ENCODE measurements at regions not wholly inside any gene's neighbourhood (a gene's known extent, or its start where the extent isn't known, plus 50 kb on each side); places are given as distances from the start of the nearest gene placed in this dataset. TPM values are rescaled to one million over a fixed set of nuclear protein-coding genes. Genes with fewer than 3 reads are reported as not detected.
"Not testable (repeated sequence)": the region's sequence is repeated elsewhere in the genome, so short reads cannot be mapped to it uniquely, and the experiment has no call there.

DNA sequence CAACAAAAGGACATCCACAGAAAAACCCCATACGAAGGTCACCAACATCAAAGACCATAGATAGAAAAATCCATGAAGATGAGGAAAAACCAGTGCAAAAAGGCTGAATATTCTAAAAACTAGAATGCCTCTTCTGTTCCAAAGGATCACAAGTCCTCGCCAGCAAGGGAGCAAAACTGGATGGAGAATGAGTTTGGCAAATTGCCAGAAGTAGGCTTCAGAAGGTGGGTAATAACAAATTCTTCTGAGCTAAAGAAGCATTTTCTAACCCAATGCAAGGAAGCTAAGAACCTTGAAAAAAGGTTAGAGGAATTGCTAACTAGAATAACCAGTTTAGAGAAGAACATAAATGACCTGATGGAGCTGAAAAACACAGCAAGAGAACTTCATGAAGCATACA lies 753.3 kb downstream of the KHDRBS2 start:
- not testable (repeated sequence) for H4K5ac ChIP-seq (ENCODE audit: low read length); H3K79me1 ChIP-seq (ENCODE audit: low read length); DNase-seq; H3K18ac ChIP-seq (ENCODE audit: low read length); H2AK5ac ChIP-seq (ENCODE audit: low read length); H3K36me3 ChIP-seq (ENCODE audit: control insufficient read depth, insufficient read depth, low read length); H3K4ac ChIP-seq (ENCODE audit: low read depth, low read length); H3K56ac ChIP-seq (ENCODE audit: low read length); H3K4me2 ChIP-seq (ENCODE audit: low read length); H4K8ac ChIP-seq (ENCODE audit: low read depth, low read length); H3K79me2 ChIP-seq (ENCODE audit: control insufficient read depth, insufficient read depth, low read length); H2BK15ac ChIP-seq (replicated peaks; ENCODE audit: low read depth); H3K27me3 ChIP-seq (ENCODE audit: insufficient read depth, low read length, poor library complexity); H2BK5ac ChIP-seq (ENCODE audit: low read length); H3K27ac ChIP-seq (ENCODE audit: low read depth, low read length); H3K4me1 ChIP-seq (ENCODE audit: control insufficient read depth, low read depth, low read length); H3K9ac ChIP-seq (ENCODE audit: low read length); H3K4me3 ChIP-seq (ENCODE audit: low read length); H2BK120ac ChIP-seq (ENCODE audit: low read depth, low read length); H3K23ac ChIP-seq (ENCODE audit: low read length)
- WGBS (ENCODE audit: extremely low coverage, insufficient coverage, low lambda C conversion rate): no CpG with 5 or more reads among the region's 2 CpGs

Small RNA genes in the stretch of these regions (small RNA-seq; reads per million reads assigned to genes)
- gene MTRNR2L9 (ENCODE audit: insufficient read depth): not detected

Data from mesendoderm (in vitro differentiated cells).